HCT116 (cell line): ENCODE measurements at regions not wholly inside any gene's neighbourhood (a gene's known extent, or its start where the extent isn't known, plus 50 kb on each side); places are given as distances from the start of the nearest gene placed in this dataset.

Experiments used
- CTCF ChIP-seq, 3 experiments: fragments of 200-600 bp in 1 of 3; sonication (generic) in 1 of 3; IDR thresholded peaks in 2 of 3; conservative IDR thresholded peaks in 1 of 3; 2 replicates each; pipeline ENCODE4 v1.5.1; 2012 to 2017; ENCODE audit warnings: low read depth in 2 of 3, low read length in 2 of 3, antibody characterized with exemption in 1 of 3, borderline replicate concordance in 1 of 3, control low read depth in 1 of 3, mild to moderate bottlenecking in 1 of 3, mixed read lengths in 1 of 3, mixed run types in 1 of 3, moderate library complexity in 1 of 3; ENCODE audit not compliant: insufficient read depth in 1 of 3
- ELF1 ChIP-seq: IDR thresholded peaks from 2 replicates; pipeline ENCODE4 v1.6.1; 2012; ENCODE audit warnings: low read depth, borderline replicate concordance
- JUND ChIP-seq: IDR thresholded peaks from 2 replicates; pipeline ENCODE4 v1.6.1; 2012
- MAX ChIP-seq: IDR thresholded peaks from 2 replicates; pipeline ENCODE4 v1.6.1; 2012
- POLR2A ChIP-seq: IDR thresholded peaks from 2 replicates; pipeline ENCODE4 v1.7.0; 2011; ENCODE audit warnings: borderline replicate concordance; ENCODE audit not compliant: insufficient read depth, insufficient read length; ENCODE audit errors: extremely low read depth
- RAD21 ChIP-seq: IDR thresholded peaks from 2 replicates; pipeline ENCODE4 v1.6.1; 2012; ENCODE audit warnings: low read depth, mild to moderate bottlenecking
- SP1 ChIP-seq: IDR thresholded peaks from 2 replicates; pipeline ENCODE4 v1.6.1; 2012; ENCODE audit warnings: low read depth
- YY1 ChIP-seq: IDR thresholded peaks from 2 replicates; pipeline ENCODE4 v1.6.1; 2011; ENCODE audit warnings: low read length, low read depth, moderate library complexity, mild to moderate bottlenecking; ENCODE audit not compliant: insufficient replicate concordance; ENCODE audit errors: extremely low read depth

DNA sequence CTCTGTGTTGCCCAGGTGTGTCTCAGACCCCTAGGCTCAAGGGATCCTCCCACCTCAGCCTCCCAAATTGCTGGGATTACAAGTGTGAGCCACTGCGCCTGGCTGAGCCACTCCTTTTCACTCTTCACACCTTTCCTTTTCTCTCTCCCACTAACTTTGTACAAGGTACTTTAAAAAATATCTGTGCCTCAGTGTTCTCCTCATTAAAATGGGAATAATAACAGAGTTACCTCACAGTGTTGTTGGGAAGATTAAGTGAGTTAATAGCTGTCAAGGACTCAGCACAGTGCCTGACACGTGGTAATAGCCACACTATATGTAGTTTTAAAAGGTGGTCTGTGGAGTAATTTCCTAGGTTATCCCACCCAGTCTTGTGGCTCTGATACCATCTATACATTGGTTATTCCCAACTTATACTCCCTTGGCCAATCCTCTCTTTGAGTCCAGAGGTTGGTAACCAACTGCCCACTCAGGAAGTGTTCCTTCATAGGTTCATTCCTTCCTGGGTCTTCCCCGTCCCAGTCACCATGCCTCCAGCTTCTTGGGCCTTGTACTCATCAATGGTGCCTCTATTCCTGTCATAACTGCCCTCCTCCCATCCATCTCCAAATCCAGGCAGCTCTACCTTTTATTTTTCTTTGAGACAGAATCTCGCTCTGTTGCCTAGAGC, 78.6 kb upstream of the NAA20 start:
- TF ChIP-seq RAD21 (no peak), POLR2A (no peak), SP1 (no peak), MAX (no peak), ELF1 (no peak), CTCF (IDR thresholded peaks at IDR 0.05 in 2 of 3, conservative IDR thresholded peaks at IDR 0.05 in 1 of 3; ENCODE audit: borderline replicate concordance in 1 of 3, insufficient read depth in 1 of 3, low read depth in 2 of 3, low read length in 2 of 3) (no peak), JUND (no peak), YY1 (no peak)
